ENCODE measurements at regions not wholly inside any gene's neighbourhood (a gene's known extent, or its start where the extent isn't known, plus 50 kb on each side); places are given as distances from the start of the nearest gene placed in this dataset.
"Not testable (repeated sequence)": the region's sequence is repeated elsewhere in the genome, so short reads cannot be mapped to it uniquely, and the experiment has no call there.

GRCh38 chrX:117610806-117611205 lies 505.8 kb downstream of the KLHL13 start:
- H3K4me3 ChIP-seq: no peak overlapping the region
- H3K27ac ChIP-seq: no peak overlapping the region
- DNase-seq (no peak), ATAC-seq (no peak)
- H3K27me3 ChIP-seq: no peaks in the 10 kb centered on the region
- H3K9me3 ChIP-seq: no peaks in the 10 kb centered on the region
- no peaks in the 10 kb centered on the region for H3K4me1 ChIP-seq
- no peaks in the 10 kb centered on the region for H3K36me3 ChIP-seq
- TF ChIP-seq CTCF (IDR thresholded peaks at IDR 0.05) (no peak), POLR2A (IDR thresholded peaks at IDR 0.05) (no peak)
- intact Hi-C loops (cut with DNase I): no loop called here
- 49 to 74% (median 67%) methylated on average over 3 of the region's 3 CpGs for WGBS, 4 donors

- no peak overlapping the region for H3K27ac ChIP-seq
- H3K9me3 ChIP-seq: peaks cover 0 to 1% (median 0%) of the 10 kb centered on the region in 12 donors
- no peaks in the 10 kb centered on the region for H3K36me3 ChIP-seq
- 51 to 79% (median 64%) methylated on average over 3 of the region's 3 CpGs for WGBS, 4 donors
- DNase-seq (no peak), ATAC-seq (no peak)
- intact Hi-C loops (cut with DNase I): no loop called here
- no peaks in the 10 kb centered on the region for H3K4me1 ChIP-seq
- H3K4me3 ChIP-seq: no peak overlapping the region
- H3K27me3 ChIP-seq: no peaks in the 10 kb centered on the region
- TF ChIP-seq POLR2A (IDR thresholded peaks at IDR 0.05): no peak
- TF ChIP-seq CTCF (IDR thresholded peaks at IDR 0.05): no peak
These were observed 506.6 kb downstream of the KLHL13 start for GRCh38 chrX:117610049-117610448.

- Histone ChIP-seq H3K9me3 (peaks cover 0 to 18% (median 0%) of the 10 kb centered on the region in 12 donors), H3K4me1 (no peaks in the 10 kb centered on the region)
These were observed 509.0 kb downstream of the KLHL13 start for GRCh38 chrX:117607561-117607960.

GRCh38 chrX:117606101-117606500 lies 510.5 kb downstream of the KLHL13 start:
- H3K36me3 ChIP-seq; DNase-seq; H3K27me3 ChIP-seq; intact Hi-C loops (cut with DNase I); H3K4me3 ChIP-seq; H3K4me1 ChIP-seq; H3K27ac ChIP-seq; ATAC-seq: not testable (repeated sequence)
- H3K9me3 ChIP-seq: peaks cover 0 to 20% (median 0%) of the 10 kb centered on the region in 12 donors

More at GRCh38 chrX:117607561-117607960, 509.0 kb downstream of the KLHL13 start:
- intact Hi-C loops (cut with DNase I): no loop called here
- no peak overlapping the region for H3K4me3 ChIP-seq
- no peaks in the 10 kb centered on the region for H3K27me3 ChIP-seq
- no peaks in the 10 kb centered on the region for H3K36me3 ChIP-seq
- DNase-seq (no peak), ATAC-seq (no peak)
- no peak overlapping the region for H3K27ac ChIP-seq
- TF ChIP-seq CTCF (IDR thresholded peaks at IDR 0.05) (no peak), POLR2A (IDR thresholded peaks at IDR 0.05) (no peak)

GRCh38 chrX:117570160-117570559 lies 546.5 kb downstream of the KLHL13 start:
- Histone ChIP-seq H3K36me3 (no peaks in the 10 kb centered on the region), H3K4me1 (no peaks in the 10 kb centered on the region), H3K27ac (no peak overlapping the region), H3K4me3 (no peak overlapping the region), H3K9me3 (peaks cover 0 to 20% (median under 1%) of the 10 kb centered on the region in 12 donors), H3K27me3 (no peaks in the 10 kb centered on the region)
- no peak for ATAC-seq
- intact Hi-C loops (cut with DNase I): no loop called here
- no peak for DNase-seq
- TF ChIP-seq POLR2A (IDR thresholded peaks at IDR 0.05) (no peak), CTCF (IDR thresholded peaks at IDR 0.05) (no peak)
